ENCODE measurements at regions not wholly inside any gene's neighbourhood (a gene's known extent, or its start where the extent isn't known, plus 50 kb on each side); places are given as distances from the start of the nearest gene placed in this dataset.

GRCh38 chr2:71277536-71278103, 50.7 kb upstream of the PAIP2B start:
- DNase-seq (ENCODE audit: low read depth in 4 of 4, low spot score in 2 of 4): no peak

GRCh38 chr2:71277147-71277475, 50.2 kb upstream of the PAIP2B start:
- DNase-seq (ENCODE audit: low read depth in 4 of 4, low spot score in 2 of 4): no peak

GRCh38 chr2:71276311-71277146, 49.6 kb upstream of the PAIP2B start:
- DNase-seq (ENCODE audit: low read depth in 4 of 4, low spot score in 2 of 4): peak in 1 of 4 donors; percentile 48

Measured in left renal cortex interstitium (tissue), 4 donors.